Neural cell (in vitro differentiated cells): ENCODE measurements at regions not wholly inside any gene's neighbourhood (a gene's known extent, or its start where the extent isn't known, plus 50 kb on each side); places are given as distances from the start of the nearest gene placed in this dataset.
A peak's percentile ranks its signal among the peaks of the same experiment; 100 is the strongest.

Experiments
- H2AFZ ChIP-seq: fragments of 200-600, 300-800 bp; sonication (generic), shearing (Covaris generic); 2 replicates; pipeline ENCODE4 v1.6.0; 2014; ENCODE audit warnings: low read depth, mild to moderate bottlenecking, antibody characterized with exemption, low read length, moderate library complexity
- H3F3A ChIP-seq: fragments of 200-600 bp; shearing (Covaris generic); 2 replicates; pipeline ENCODE4 v1.6.1; 2016; ENCODE audit warnings: mild to moderate bottlenecking, moderate library complexity, mixed read lengths, antibody characterized with exemption, low read length; ENCODE audit not compliant: insufficient read depth, poor library complexity, severe bottlenecking
- H3K27ac ChIP-seq: fragments of 200-600, 300-800 bp; sonication (generic), shearing (Covaris generic); 2 replicates; pipeline ENCODE4 v1.5.1; 2014; ENCODE audit warnings: mild to moderate bottlenecking, low read length, moderate library complexity
- H3K27me3 ChIP-seq: fragments of 300-800, 200-600 bp; sonication (generic), shearing (Covaris generic); 2 replicates; pipeline ENCODE4 v1.6.0; 2014; ENCODE audit warnings: mild to moderate bottlenecking, low read depth, low read length, moderate library complexity; ENCODE audit not compliant: insufficient read depth
- H3K36me3 ChIP-seq: fragments of 300-800, 200-600 bp; sonication (generic), shearing (Covaris generic); 2 replicates; pipeline ENCODE4 v1.5.1; 2014; ENCODE audit warnings: mild to moderate bottlenecking, antibody characterized with exemption, low read length, moderate library complexity; ENCODE audit not compliant: insufficient read depth
- H3K4me2 ChIP-seq: fragments of 300-800, 200-600 bp; sonication (generic), shearing (Covaris generic); 2 replicates; pipeline ENCODE4 v1.6.0; 2014; ENCODE audit warnings: mild to moderate bottlenecking, low read length
- H3K4me3 ChIP-seq: fragments of 300-800, 200-600 bp; sonication (generic), shearing (Covaris generic); 2 replicates; pipeline ENCODE4 v1.5.1; 2014; ENCODE audit warnings: mild to moderate bottlenecking, low read length, moderate library complexity
- H3K79me2 ChIP-seq: fragments of 200-600 bp; shearing (Covaris generic); replicated peaks from 2 replicates; pipeline ENCODE4 v1.6.0; 2014; ENCODE audit warnings: mild to moderate bottlenecking, low read length, moderate library complexity; ENCODE audit not compliant: insufficient read depth
- H3K9ac ChIP-seq: fragments of 300-800, 200-600 bp; sonication (generic), shearing (Covaris generic); 2 replicates; pipeline ENCODE4 v1.6.1; 2016; ENCODE audit warnings: mild to moderate bottlenecking, low read length, mixed read lengths
- H3K9me2 ChIP-seq: fragments of 200-600 bp; shearing (Covaris generic); 2 replicates; pipeline ENCODE4 v1.6.1; 2016; ENCODE audit warnings: mild to moderate bottlenecking, low read length, mixed read lengths; ENCODE audit not compliant: insufficient read depth
- H3K9me3 ChIP-seq: fragments of 200-600, 300-800 bp; sonication (generic), shearing (Covaris generic); 2 replicates; pipeline ENCODE4 v1.6.1; 2016; ENCODE audit warnings: mild to moderate bottlenecking, mixed run types, low read length, moderate library complexity, mixed read lengths
- H4K20me1 ChIP-seq: fragments of 200-600 bp; shearing (Covaris generic); 2 replicates; pipeline ENCODE4 v1.6.1; 2016; ENCODE audit warnings: mild to moderate bottlenecking, mixed run types; ENCODE audit not compliant: insufficient read depth
- EP300 ChIP-seq: fragments of 450-650 bp; conservative IDR thresholded peaks from 2 replicates; pipeline ENCODE4 v1.6.1; 2014; ENCODE audit warnings: antibody characterized with exemption, mild to moderate bottlenecking, moderate library complexity; ENCODE audit not compliant: poor library complexity, severe bottlenecking
- EZH2 ChIP-seq: fragments of 200-600, 300-800 bp; shearing (Covaris generic), sonication (generic); IDR thresholded peaks from 2 replicates; pipeline ENCODE4 v1.6.1; 2014; ENCODE audit warnings: antibody characterized with exemption, low read length, borderline replicate concordance, mild to moderate bottlenecking; ENCODE audit not compliant: insufficient read depth, poor library complexity, severe bottlenecking
- MXI1 ChIP-seq: fragments of 450-650 bp; conservative IDR thresholded peaks from 2 replicates; pipeline ENCODE4 v1.6.1; 2014; ENCODE audit warnings: antibody characterized with exemption, mild to moderate bottlenecking; ENCODE audit not compliant: poor library complexity, severe bottlenecking
- POLR2AphosphoS5 ChIP-seq: IDR thresholded peaks from 2 replicates; pipeline ENCODE4 v1.6.1; 2012
- RAD21 ChIP-seq: fragments of 450-650 bp; conservative IDR thresholded peaks from 2 replicates; pipeline ENCODE4 v1.6.1; 2014; ENCODE audit warnings: antibody characterized with exemption, mild to moderate bottlenecking, moderate library complexity
- SMC3 ChIP-seq: fragments of 450-650 bp; conservative IDR thresholded peaks from 2 replicates; pipeline ENCODE4 v1.6.1; 2014; ENCODE audit warnings: antibody characterized with exemption, mild to moderate bottlenecking, moderate library complexity; ENCODE audit not compliant: poor library complexity
- TAF1 ChIP-seq: IDR thresholded peaks from 2 replicates; pipeline ENCODE4 v1.6.1; 2012; ENCODE audit warnings: low read depth
- TF ChIP-seq, protein P1 (sequence below): fragments of 450-650 bp; IDR thresholded peaks from 2 replicates; pipeline ENCODE4 v1.5.1; 2014; ENCODE audit warnings: antibody characterized with exemption, mild to moderate bottlenecking, moderate library complexity; ENCODE audit not compliant: poor library complexity, severe bottlenecking
- TF ChIP-seq, protein P2 (sequence below): IDR thresholded peaks from 2 replicates; pipeline ENCODE4 v1.6.1; 2012; ENCODE audit warnings: borderline replicate concordance

DNA sequence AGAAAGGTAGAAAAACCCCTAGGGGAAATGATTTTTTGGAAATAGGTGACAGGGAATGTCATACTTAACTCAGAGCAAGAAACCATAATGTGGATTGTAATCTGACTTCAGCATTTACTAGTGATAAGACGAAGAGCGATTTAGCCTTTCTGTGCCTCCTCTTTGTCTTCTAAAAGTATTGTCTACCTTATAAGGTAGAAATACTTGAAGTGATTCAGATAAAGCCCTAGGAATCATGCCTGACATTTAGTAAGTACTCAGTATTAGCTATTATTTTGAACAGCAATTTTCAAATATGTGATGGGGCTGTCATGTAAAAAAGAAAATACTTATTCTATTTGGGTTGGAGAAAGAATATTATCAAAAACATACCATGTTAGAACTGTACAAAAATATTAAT, 525.9 kb upstream of the EYS start:
- H3K27ac ChIP-seq = peak overlapping the region; percentile 72
- no peak overlapping the region for H2AFZ ChIP-seq
- TF ChIP-seq POLR2AphosphoS5 = peak; percentile 42
- no peak for TF ChIP-seq EZH2
- TF ChIP-seq EP300 = peak; percentile 93

DNA sequence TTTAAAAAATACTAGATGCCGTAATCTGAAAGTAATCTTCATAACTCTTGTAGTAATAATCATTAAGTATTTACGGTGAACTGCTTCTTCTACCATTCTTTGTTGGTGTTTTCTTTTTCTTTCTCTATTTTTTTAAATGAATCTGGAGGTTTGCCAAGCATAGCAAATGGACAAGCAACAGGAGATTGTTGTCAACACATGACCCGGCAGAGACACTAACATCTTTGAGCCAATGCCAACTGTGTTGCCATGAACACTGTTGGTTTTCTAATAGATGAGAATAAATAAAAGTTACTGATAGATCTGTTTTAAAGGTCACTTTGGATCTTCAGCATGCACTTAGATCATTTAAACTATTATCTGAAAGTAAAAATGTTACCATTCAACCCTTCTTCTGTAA, 523.6 kb upstream of the EYS start:
- no peak overlapping the region for H3K4me3 ChIP-seq
- H3K4me2 ChIP-seq = no peak overlapping the region
- H2AFZ ChIP-seq = no peak overlapping the region
- no peak overlapping the region for H3K9ac ChIP-seq
- H3K36me3 ChIP-seq = no peaks in the 10 kb centered on the region
- no peak for TF ChIP-seq EZH2
- TF ChIP-seq, protein P1, sequence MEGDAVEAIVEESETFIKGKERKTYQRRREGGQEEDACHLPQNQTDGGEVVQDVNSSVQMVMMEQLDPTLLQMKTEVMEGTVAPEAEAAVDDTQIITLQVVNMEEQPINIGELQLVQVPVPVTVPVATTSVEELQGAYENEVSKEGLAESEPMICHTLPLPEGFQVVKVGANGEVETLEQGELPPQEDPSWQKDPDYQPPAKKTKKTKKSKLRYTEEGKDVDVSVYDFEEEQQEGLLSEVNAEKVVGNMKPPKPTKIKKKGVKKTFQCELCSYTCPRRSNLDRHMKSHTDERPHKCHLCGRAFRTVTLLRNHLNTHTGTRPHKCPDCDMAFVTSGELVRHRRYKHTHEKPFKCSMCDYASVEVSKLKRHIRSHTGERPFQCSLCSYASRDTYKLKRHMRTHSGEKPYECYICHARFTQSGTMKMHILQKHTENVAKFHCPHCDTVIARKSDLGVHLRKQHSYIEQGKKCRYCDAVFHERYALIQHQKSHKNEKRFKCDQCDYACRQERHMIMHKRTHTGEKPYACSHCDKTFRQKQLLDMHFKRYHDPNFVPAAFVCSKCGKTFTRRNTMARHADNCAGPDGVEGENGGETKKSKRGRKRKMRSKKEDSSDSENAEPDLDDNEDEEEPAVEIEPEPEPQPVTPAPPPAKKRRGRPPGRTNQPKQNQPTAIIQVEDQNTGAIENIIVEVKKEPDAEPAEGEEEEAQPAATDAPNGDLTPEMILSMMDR = no peak
- no peak for TF ChIP-seq SMC3
- TF ChIP-seq POLR2AphosphoS5 = no peak
- TF ChIP-seq EP300 = no peak
- no peak for TF ChIP-seq TAF1
- TF ChIP-seq, protein P2, sequence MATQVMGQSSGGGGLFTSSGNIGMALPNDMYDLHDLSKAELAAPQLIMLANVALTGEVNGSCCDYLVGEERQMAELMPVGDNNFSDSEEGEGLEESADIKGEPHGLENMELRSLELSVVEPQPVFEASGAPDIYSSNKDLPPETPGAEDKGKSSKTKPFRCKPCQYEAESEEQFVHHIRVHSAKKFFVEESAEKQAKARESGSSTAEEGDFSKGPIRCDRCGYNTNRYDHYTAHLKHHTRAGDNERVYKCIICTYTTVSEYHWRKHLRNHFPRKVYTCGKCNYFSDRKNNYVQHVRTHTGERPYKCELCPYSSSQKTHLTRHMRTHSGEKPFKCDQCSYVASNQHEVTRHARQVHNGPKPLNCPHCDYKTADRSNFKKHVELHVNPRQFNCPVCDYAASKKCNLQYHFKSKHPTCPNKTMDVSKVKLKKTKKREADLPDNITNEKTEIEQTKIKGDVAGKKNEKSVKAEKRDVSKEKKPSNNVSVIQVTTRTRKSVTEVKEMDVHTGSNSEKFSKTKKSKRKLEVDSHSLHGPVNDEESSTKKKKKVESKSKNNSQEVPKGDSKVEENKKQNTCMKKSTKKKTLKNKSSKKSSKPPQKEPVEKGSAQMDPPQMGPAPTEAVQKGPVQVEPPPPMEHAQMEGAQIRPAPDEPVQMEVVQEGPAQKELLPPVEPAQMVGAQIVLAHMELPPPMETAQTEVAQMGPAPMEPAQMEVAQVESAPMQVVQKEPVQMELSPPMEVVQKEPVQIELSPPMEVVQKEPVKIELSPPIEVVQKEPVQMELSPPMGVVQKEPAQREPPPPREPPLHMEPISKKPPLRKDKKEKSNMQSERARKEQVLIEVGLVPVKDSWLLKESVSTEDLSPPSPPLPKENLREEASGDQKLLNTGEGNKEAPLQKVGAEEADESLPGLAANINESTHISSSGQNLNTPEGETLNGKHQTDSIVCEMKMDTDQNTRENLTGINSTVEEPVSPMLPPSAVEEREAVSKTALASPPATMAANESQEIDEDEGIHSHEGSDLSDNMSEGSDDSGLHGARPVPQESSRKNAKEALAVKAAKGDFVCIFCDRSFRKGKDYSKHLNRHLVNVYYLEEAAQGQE = no peak
- TF ChIP-seq RAD21 = no peak
- TF ChIP-seq MXI1 = no peak
- H3K27me3 ChIP-seq = no peaks in the 10 kb centered on the region
- no peaks in the 10 kb centered on the region for H3F3A ChIP-seq
- H3K27ac ChIP-seq = no peak overlapping the region
- no peaks in the 10 kb centered on the region for H3K79me2 ChIP-seq
- H4K20me1 ChIP-seq = no peaks in the 10 kb centered on the region
- no peaks in the 10 kb centered on the region for H3K9me3 ChIP-seq
- no peaks in the 10 kb centered on the region for H3K9me2 ChIP-seq

More for the DNA sequence above, 525.9 kb upstream of the EYS start:
- Histone ChIP-seq H3F3A (no peaks in the 10 kb centered on the region), H3K4me3 (no peak overlapping the region), H3K9me3 (no peaks in the 10 kb centered on the region), H3K9me2 (no peaks in the 10 kb centered on the region), H4K20me1 (no peaks in the 10 kb centered on the region), H3K27me3 (no peaks in the 10 kb centered on the region), H3K79me2 (no peaks in the 10 kb centered on the region), H3K9ac (no peak overlapping the region), H3K4me2 (no peak overlapping the region), H3K36me3 (no peaks in the 10 kb centered on the region)

DNA sequence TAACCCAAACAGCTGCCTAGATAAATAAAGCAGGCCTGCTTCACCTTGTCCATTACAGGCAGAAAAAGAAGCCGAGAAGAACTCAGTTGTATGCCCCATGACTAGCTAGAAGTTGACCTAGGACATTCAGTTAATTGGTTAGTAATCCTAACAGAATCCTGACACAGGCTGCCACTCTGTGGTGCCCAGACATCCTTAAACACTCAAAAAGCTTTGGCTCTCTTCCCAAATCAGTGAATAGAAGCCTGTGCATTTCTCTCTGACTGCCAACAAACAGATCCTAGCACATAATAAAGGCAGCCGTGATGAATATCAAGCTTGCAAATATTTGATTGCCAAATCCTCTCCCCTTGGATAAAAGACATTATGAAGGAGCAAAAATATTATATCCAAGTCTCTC, 519.1 kb upstream of the EYS start:
- H3K9me3 ChIP-seq = no peaks in the 10 kb centered on the region
- no peaks in the 10 kb centered on the region for H3K36me3 ChIP-seq
- no peak overlapping the region for H2AFZ ChIP-seq

More for the DNA sequence above, 519.1 kb upstream of the EYS start:
- Histone ChIP-seq H3K4me2 (no peak overlapping the region), H3F3A (no peaks in the 10 kb centered on the region), H3K9me2 (no peaks in the 10 kb centered on the region), H3K27me3 (no peaks in the 10 kb centered on the region), H3K4me3 (no peak overlapping the region), H3K9ac (no peak overlapping the region), H3K79me2 (no peaks in the 10 kb centered on the region), H4K20me1 (no peaks in the 10 kb centered on the region), H3K27ac (no peak overlapping the region)
- TF ChIP-seq EP300 (no peak), EZH2 (no peak), RAD21 (no peak), POLR2AphosphoS5 (no peak), TAF1 (no peak), SMC3 (no peak), MXI1 (no peak)
- TF ChIP-seq, protein P1 = no peak
- TF ChIP-seq, protein P2 = no peak
